Body of pancreas (tissue), 4 donors: ENCODE measurements at regions not wholly inside any gene's neighbourhood (a gene's known extent, or its start where the extent isn't known, plus 50 kb on each side); places are given as distances from the start of the nearest gene placed in this dataset.
"Not testable (repeated sequence)": the region's sequence is repeated elsewhere in the genome, so short reads cannot be mapped to it uniquely, and the experiment has no call there.

Experiments used
- POLR2A ChIP-seq, 3 donors: fragments of 450-650 bp; IDR thresholded peaks; one replicate each; pipeline ENCODE4 v1.6.1; 2016; ENCODE audit warnings: antibody characterized with exemption in 3 of 3, mild to moderate bottlenecking in 2 of 3
- TF ChIP-seq, protein P1 (sequence below), 7 experiments: fragments of 450-650 bp in 4 of 7; fragments of 200-600 bp in 3 of 7; sonication (generic) in 3 of 7; IDR thresholded peaks; one replicate each; pipeline ENCODE4 v1.5.1; 2016 to 2019; ENCODE audit warnings: antibody characterized with exemption in 7 of 7

DNA sequence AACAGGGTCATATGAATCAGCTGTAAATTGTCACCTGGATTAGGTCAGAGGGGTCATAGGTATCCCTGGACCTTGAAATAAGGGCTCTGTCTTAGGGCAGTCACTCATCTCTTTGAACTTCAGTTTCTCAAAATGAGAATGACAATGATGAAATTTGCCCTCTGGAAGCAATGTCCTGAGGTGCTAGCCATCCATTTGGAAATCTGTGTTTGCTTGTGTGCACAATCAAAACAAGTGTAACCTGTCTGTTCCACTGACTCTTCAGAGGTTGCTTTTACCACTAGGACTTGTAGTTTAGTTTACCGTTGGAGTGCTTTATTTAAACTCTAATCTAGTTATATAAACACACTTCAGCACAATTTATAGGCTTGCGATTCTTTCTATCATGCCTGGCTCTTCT, 297.3 kb downstream of the CCDC74A start:
- TF ChIP-seq, protein P1, sequence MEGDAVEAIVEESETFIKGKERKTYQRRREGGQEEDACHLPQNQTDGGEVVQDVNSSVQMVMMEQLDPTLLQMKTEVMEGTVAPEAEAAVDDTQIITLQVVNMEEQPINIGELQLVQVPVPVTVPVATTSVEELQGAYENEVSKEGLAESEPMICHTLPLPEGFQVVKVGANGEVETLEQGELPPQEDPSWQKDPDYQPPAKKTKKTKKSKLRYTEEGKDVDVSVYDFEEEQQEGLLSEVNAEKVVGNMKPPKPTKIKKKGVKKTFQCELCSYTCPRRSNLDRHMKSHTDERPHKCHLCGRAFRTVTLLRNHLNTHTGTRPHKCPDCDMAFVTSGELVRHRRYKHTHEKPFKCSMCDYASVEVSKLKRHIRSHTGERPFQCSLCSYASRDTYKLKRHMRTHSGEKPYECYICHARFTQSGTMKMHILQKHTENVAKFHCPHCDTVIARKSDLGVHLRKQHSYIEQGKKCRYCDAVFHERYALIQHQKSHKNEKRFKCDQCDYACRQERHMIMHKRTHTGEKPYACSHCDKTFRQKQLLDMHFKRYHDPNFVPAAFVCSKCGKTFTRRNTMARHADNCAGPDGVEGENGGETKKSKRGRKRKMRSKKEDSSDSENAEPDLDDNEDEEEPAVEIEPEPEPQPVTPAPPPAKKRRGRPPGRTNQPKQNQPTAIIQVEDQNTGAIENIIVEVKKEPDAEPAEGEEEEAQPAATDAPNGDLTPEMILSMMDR (IDR thresholded peaks at IDR 0.05) = not testable (repeated sequence)
- not testable (repeated sequence) for TF ChIP-seq POLR2A (IDR thresholded peaks at IDR 0.05)
